ENCODE measurements at regions not wholly inside any gene's neighbourhood (a gene's known extent, or its start where the extent isn't known, plus 50 kb on each side); places are given as distances from the start of the nearest gene placed in this dataset.

- no peak for TF ChIP-seq CTCF (IDR thresholded peaks at IDR 0.05)
- no peak for TF ChIP-seq POLR2A (IDR thresholded peaks at IDR 0.05)
Observed at GRCh38 chr20:17797579-17797978, 97.8 kb downstream of the BANF2 start.

Data from testis (tissue), 2 donors.